ENCODE measurements at regions not wholly inside any gene's neighbourhood (a gene's known extent, or its start where the extent isn't known, plus 50 kb on each side); places are given as distances from the start of the nearest gene placed in this dataset.

GRCh38 chr7:156092307-156092706 is 280.0 kb upstream of the SHH start:
- Histone ChIP-seq H3K27me3 (ENCODE audit: control insufficient read depth in 4 of 4, insufficient read depth in 4 of 4, low read length in 3 of 4) (no peaks in the 10 kb centered on the region), H3K4me3 (ENCODE audit: low read depth in 1 of 3, low read length in 3 of 3) (no peak overlapping the region), H3K27ac (ENCODE audit: low read depth in 1 of 2, low read length in 2 of 2) (no peak overlapping the region), H3K4me1 (ENCODE audit: control insufficient read depth in 4 of 4, insufficient read depth in 4 of 4, low read length in 3 of 4) (no peaks in the 10 kb centered on the region), H3K36me3 (ENCODE audit: control insufficient read depth in 4 of 4, insufficient read depth in 3 of 4, low read depth in 1 of 4, low read length in 3 of 4) (no peaks in the 10 kb centered on the region), H3K9me3 (ENCODE audit: control insufficient read depth in 4 of 4, low read length in 3 of 4) (no peaks in the 10 kb centered on the region), H3K9ac (ENCODE audit: low read depth in 1 of 2, low read length in 2 of 2) (no peak overlapping the region)
- no peak for DNase-seq (ENCODE audit: low spot score)
- TF ChIP-seq MAX (IDR thresholded peaks at IDR 0.05) (no peak), FOXA2 (IDR thresholded peaks at IDR 0.05) (no peak), CTCF (IDR thresholded peaks at IDR 0.05; ENCODE audit: low read depth, low read length, missing input control) (no peak), GABPA (IDR thresholded peaks at IDR 0.05 in 1 of 2, conservative IDR thresholded peaks at IDR 0.05 in 1 of 2) (no peak), ATF3 (IDR thresholded peaks at IDR 0.05) (no peak), FOXA1 (IDR thresholded peaks at IDR 0.05) (no peak), RXRA (IDR thresholded peaks at IDR 0.05) (no peak), RAD21 (IDR thresholded peaks at IDR 0.05) (no peak), SP1 (IDR thresholded peaks at IDR 0.05) (no peak), ZBTB33 (IDR thresholded peaks at IDR 0.05) (no peak), HNF4G (IDR thresholded peaks at IDR 0.05) (no peak), EGR1 (IDR thresholded peaks at IDR 0.05; ENCODE audit: low read depth in 2 of 2) (no peak), YY1 (IDR thresholded peaks at IDR 0.05) (no peak)
- WGBS, result 91% methylated on average over 11 of the region's 11 CpGs

- Histone ChIP-seq H3K4me1 (ENCODE audit: control insufficient read depth in 4 of 4, insufficient read depth in 4 of 4, low read length in 3 of 4) (no peaks in the 10 kb centered on the region), H3K4me3 (ENCODE audit: low read depth in 1 of 3, low read length in 3 of 3) (no peak overlapping the region), H3K27ac (ENCODE audit: low read depth in 1 of 2, low read length in 2 of 2) (no peak overlapping the region), H3K9ac (ENCODE audit: low read depth in 1 of 2, low read length in 2 of 2) (no peak overlapping the region), H3K9me3 (ENCODE audit: control insufficient read depth in 4 of 4, low read length in 3 of 4) (no peaks in the 10 kb centered on the region), H3K27me3 (ENCODE audit: control insufficient read depth in 4 of 4, insufficient read depth in 4 of 4, low read length in 3 of 4) (no peaks in the 10 kb centered on the region), H3K36me3 (ENCODE audit: control insufficient read depth in 4 of 4, insufficient read depth in 3 of 4, low read depth in 1 of 4, low read length in 3 of 4) (no peaks in the 10 kb centered on the region)
- 91% methylated on average over 10 of the region's 10 CpGs for WGBS
- no peak for DNase-seq (ENCODE audit: low spot score)
- TF ChIP-seq YY1 (IDR thresholded peaks at IDR 0.05) (no peak), NR2F2 (IDR thresholded peaks at IDR 0.05) (no peak), MAX (IDR thresholded peaks at IDR 0.05) (no peak), FOXA2 (IDR thresholded peaks at IDR 0.05) (no peak), CTCF (IDR thresholded peaks at IDR 0.05; ENCODE audit: low read depth, low read length, missing input control) (no peak), EGR1 (IDR thresholded peaks at IDR 0.05; ENCODE audit: low read depth in 2 of 2) (no peak), SP1 (IDR thresholded peaks at IDR 0.05) (no peak), RAD21 (IDR thresholded peaks at IDR 0.05) (no peak), HNF4G (IDR thresholded peaks at IDR 0.05) (no peak), GABPA (IDR thresholded peaks at IDR 0.05 in 1 of 2, conservative IDR thresholded peaks at IDR 0.05 in 1 of 2) (no peak)
These were observed 279.3 kb upstream of the SHH start for GRCh38 chr7:156091519-156092080.
